ENCODE measurements at regions not wholly inside any gene's neighbourhood (a gene's known extent, or its start where the extent isn't known, plus 50 kb on each side); places are given as distances from the start of the nearest gene placed in this dataset.

GRCh38 chr12:76946446-76946845, 67.6 kb upstream of the CSRP2 start:
- peak; percentile 83 for FAIRE-seq
- H3K36me3 ChIP-seq (ENCODE audit: control insufficient read depth in 2 of 2, extremely low read depth in 1 of 2, insufficient read depth in 2 of 2, low read length in 2 of 2) = no peaks in the 10 kb centered on the region
- DNase-seq (ENCODE audit: low read depth, low spot score) = no peak
- dilution Hi-C loops (cut with MboI; ENCODE audit: extremely low pct_ligation_motif_present, low sequenced_read_pairs) = no loop called here
- no peak for TF ChIP-seq CTCF (optimal IDR thresholded peaks at IDR 0.05 in 1 of 3, IDR thresholded peaks at IDR 0.05 in 1 of 3, conservative IDR thresholded peaks at IDR 0.05 in 1 of 3; ENCODE audit: extremely low read depth in 1 of 3, insufficient read depth in 2 of 3, low read length in 3 of 3)
- no peak for TF ChIP-seq EZH2 (IDR thresholded peaks at IDR 0.05; ENCODE audit: low read length)
- H3K4me2 ChIP-seq (ENCODE audit: control insufficient read depth, extremely low read depth, insufficient read depth, low read depth, low read length) = no peak overlapping the region
- no peaks in the 10 kb centered on the region for H4K20me1 ChIP-seq (ENCODE audit: control insufficient read depth, extremely low read depth, insufficient read depth, low read length)
- H3K4me3 ChIP-seq (ENCODE audit: control insufficient read depth in 2 of 3, extremely low read depth in 1 of 3, insufficient read depth in 2 of 3, low read depth in 1 of 3, low read length in 3 of 3) = no peak overlapping the region
- H3K9ac ChIP-seq (ENCODE audit: control insufficient read depth, extremely low read depth, insufficient read depth, low read length) = no peak overlapping the region
- H3K27me3 ChIP-seq (ENCODE audit: control insufficient read depth, extremely low read depth, insufficient read depth, low read length) = no peaks in the 10 kb centered on the region
- H2AFZ ChIP-seq (ENCODE audit: control insufficient read depth, low read length) = peak overlapping the region; percentile 8
- H3K27ac ChIP-seq (ENCODE audit: control insufficient read depth, insufficient read depth, low read length) = no peak overlapping the region
- H3K9me3 ChIP-seq (ENCODE audit: control insufficient read depth, low read depth, low read length) = no peaks in the 10 kb centered on the region
- H3K4me1 ChIP-seq (ENCODE audit: control insufficient read depth, extremely low read depth, insufficient read depth, low read length) = peaks cover 15% of the 10 kb centered on the region
- H3K9me1 ChIP-seq (ENCODE audit: control insufficient read depth, extremely low read depth, insufficient read depth, low read length) = no peaks in the 10 kb centered on the region
- H3K79me2 ChIP-seq (ENCODE audit: control insufficient read depth, insufficient read depth, low read length) = no peaks in the 10 kb centered on the region

- FAIRE-seq (peak; percentile 59), DNase-seq (ENCODE audit: low read depth, low spot score) (no peak)
- Histone ChIP-seq H2AFZ (ENCODE audit: control insufficient read depth, low read length) (no peak overlapping the region), H3K9me1 (ENCODE audit: control insufficient read depth, extremely low read depth, insufficient read depth, low read length) (no peaks in the 10 kb centered on the region), H3K27ac (ENCODE audit: control insufficient read depth, insufficient read depth, low read length) (peak overlapping the region; percentile 38), H3K27me3 (ENCODE audit: control insufficient read depth, extremely low read depth, insufficient read depth, low read length) (no peaks in the 10 kb centered on the region), H3K9me3 (ENCODE audit: control insufficient read depth, low read depth, low read length) (no peaks in the 10 kb centered on the region), H3K9ac (ENCODE audit: control insufficient read depth, extremely low read depth, insufficient read depth, low read length) (no peak overlapping the region), H3K4me2 (ENCODE audit: control insufficient read depth, extremely low read depth, insufficient read depth, low read depth, low read length) (peak overlapping the region; percentile 42), H3K79me2 (ENCODE audit: control insufficient read depth, insufficient read depth, low read length) (no peaks in the 10 kb centered on the region), H4K20me1 (ENCODE audit: control insufficient read depth, extremely low read depth, insufficient read depth, low read length) (no peaks in the 10 kb centered on the region), H3K4me1 (ENCODE audit: control insufficient read depth, extremely low read depth, insufficient read depth, low read length) (peaks cover 15% of the 10 kb centered on the region), H3K36me3 (ENCODE audit: control insufficient read depth in 2 of 2, extremely low read depth in 1 of 2, insufficient read depth in 2 of 2, low read length in 2 of 2) (no peaks in the 10 kb centered on the region), H3K4me3 (ENCODE audit: control insufficient read depth in 2 of 3, extremely low read depth in 1 of 3, insufficient read depth in 2 of 3, low read depth in 1 of 3, low read length in 3 of 3) (peak overlapping the region in 1 of 3 experiments; percentile 25)
- dilution Hi-C loops (cut with MboI; ENCODE audit: extremely low pct_ligation_motif_present, low sequenced_read_pairs) = no loop called here
- TF ChIP-seq EZH2 (IDR thresholded peaks at IDR 0.05; ENCODE audit: low read length) = no peak
- TF ChIP-seq CTCF (optimal IDR thresholded peaks at IDR 0.05 in 1 of 3, IDR thresholded peaks at IDR 0.05 in 1 of 3, conservative IDR thresholded peaks at IDR 0.05 in 1 of 3; ENCODE audit: extremely low read depth in 1 of 3, insufficient read depth in 2 of 3, low read length in 3 of 3) = no peak
Measured at GRCh38 chr12:76945867-76946266, 67.0 kb upstream of the CSRP2 start.

Data from keratinocyte (primary cell).